Peyer's patch (tissue), 4 donors: ENCODE measurements at regions not wholly inside any gene's neighbourhood (a gene's known extent, or its start where the extent isn't known, plus 50 kb on each side); places are given as distances from the start of the nearest gene placed in this dataset.

ENCODE experiments used
- DNase-seq, 3 donors: peaks; one replicate each; pipeline ENCODE4 v3.0.0-alpha.2; 2017 to 2019
- H3K27ac ChIP-seq, 4 donors: fragments of 200-600 bp; sonication (generic); one replicate each; pipeline ENCODE4 v1.5.1; 2016 to 2019
- H3K27me3 ChIP-seq, 2 donors: fragments of 200-600 bp; sonication (generic); one replicate each; pipeline ENCODE4 v1.5.1; 2019
- H3K36me3 ChIP-seq, 3 donors: fragments of 200-600 bp; sonication (generic); one replicate each; pipeline ENCODE4 v1.5.1; 2016 to 2019
- H3K4me1 ChIP-seq, 4 donors: fragments of 200-600 bp; sonication (generic); one replicate each; pipeline ENCODE4 v1.5.1; 2016 to 2019
- H3K4me3 ChIP-seq, 4 donors: fragments of 200-600 bp; sonication (generic); 1 replicate in 3 of 4; 2 replicates in 1 of 4; pipeline ENCODE4 v1.5.1; 2016 to 2019; ENCODE audit warnings: mild to moderate bottlenecking in 1 of 4
- H3K9me3 ChIP-seq, 4 donors: fragments of 200-600 bp; sonication (generic); one replicate each; pipeline ENCODE4 v1.5.1; 2016 to 2019; ENCODE audit warnings: mild to moderate bottlenecking in 1 of 4
- POLR2A ChIP-seq, 2 donors: fragments of 450-650 bp; IDR thresholded peaks; one replicate each; pipeline ENCODE4 v1.5.1; 2017; ENCODE audit warnings: antibody characterized with exemption in 2 of 2, mild to moderate bottlenecking in 2 of 2, moderate library complexity in 2 of 2
- TF ChIP-seq, protein P1 (sequence below), 6 experiments: fragments of 450-650 bp in 4 of 6; fragments of 200-600 bp in 2 of 6; sonication (generic) in 1 of 6; IDR thresholded peaks; one replicate each; pipeline ENCODE4 v1.5.1; 2017 to 2019; ENCODE audit warnings: antibody characterized with exemption in 6 of 6, mild to moderate bottlenecking in 3 of 6, moderate library complexity in 1 of 6

DNA sequence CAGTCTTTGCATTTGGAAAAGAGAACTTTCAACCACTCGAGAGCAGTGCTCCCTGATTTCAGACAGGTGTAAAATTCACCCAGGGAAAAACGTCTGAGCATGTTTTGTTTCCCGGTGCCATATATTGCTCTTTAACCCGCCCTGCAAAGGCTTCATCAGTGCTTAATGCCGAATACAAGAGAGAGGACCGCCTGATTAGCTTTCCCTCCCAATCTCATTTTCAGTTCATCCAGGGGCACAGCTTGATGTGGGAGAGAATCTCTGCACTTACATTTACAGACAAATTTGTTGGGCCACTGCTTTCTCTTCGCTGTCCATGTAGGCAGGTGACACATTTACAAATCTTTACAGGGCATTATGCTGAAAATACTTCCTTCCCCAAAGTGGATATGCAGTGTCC, 499.1 kb downstream of the LIG4 start:
- Histone ChIP-seq H3K27me3 (no peaks in the 10 kb centered on the region), H3K4me1 (no peaks in the 10 kb centered on the region), H3K27ac (no peak overlapping the region), H3K4me3 (no peak overlapping the region), H3K9me3 (no peaks in the 10 kb centered on the region), H3K36me3 (no peaks in the 10 kb centered on the region)
- DNase-seq: no peak
- TF ChIP-seq POLR2A (IDR thresholded peaks at IDR 0.05): no peak
- TF ChIP-seq, protein P1, sequence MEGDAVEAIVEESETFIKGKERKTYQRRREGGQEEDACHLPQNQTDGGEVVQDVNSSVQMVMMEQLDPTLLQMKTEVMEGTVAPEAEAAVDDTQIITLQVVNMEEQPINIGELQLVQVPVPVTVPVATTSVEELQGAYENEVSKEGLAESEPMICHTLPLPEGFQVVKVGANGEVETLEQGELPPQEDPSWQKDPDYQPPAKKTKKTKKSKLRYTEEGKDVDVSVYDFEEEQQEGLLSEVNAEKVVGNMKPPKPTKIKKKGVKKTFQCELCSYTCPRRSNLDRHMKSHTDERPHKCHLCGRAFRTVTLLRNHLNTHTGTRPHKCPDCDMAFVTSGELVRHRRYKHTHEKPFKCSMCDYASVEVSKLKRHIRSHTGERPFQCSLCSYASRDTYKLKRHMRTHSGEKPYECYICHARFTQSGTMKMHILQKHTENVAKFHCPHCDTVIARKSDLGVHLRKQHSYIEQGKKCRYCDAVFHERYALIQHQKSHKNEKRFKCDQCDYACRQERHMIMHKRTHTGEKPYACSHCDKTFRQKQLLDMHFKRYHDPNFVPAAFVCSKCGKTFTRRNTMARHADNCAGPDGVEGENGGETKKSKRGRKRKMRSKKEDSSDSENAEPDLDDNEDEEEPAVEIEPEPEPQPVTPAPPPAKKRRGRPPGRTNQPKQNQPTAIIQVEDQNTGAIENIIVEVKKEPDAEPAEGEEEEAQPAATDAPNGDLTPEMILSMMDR (IDR thresholded peaks at IDR 0.05): no peak

DNA sequence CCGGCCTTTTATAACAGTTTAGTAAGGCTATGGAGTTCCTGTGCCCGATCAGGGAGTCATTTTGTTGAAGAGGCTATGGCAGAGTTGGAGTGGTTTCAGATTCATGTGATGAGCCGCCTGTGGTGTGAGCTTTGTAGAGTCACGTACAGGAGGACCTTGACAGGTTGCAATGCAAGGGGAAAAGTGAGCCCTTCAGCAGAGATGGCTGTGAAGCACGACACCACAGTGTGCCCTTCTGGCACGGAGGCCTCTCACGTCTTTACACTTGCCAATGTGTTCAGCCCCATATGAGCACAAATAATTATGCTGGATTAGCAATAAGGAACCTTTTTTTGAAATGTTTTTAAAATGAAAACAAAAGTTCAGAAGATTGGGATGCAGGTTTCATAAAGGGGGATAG, 499.8 kb downstream of the LIG4 start:
- H3K9me3 ChIP-seq: no peaks in the 10 kb centered on the region
- H3K27me3 ChIP-seq: no peaks in the 10 kb centered on the region
- no peak overlapping the region for H3K4me3 ChIP-seq
- no peak for DNase-seq
- H3K4me1 ChIP-seq: no peaks in the 10 kb centered on the region
- TF ChIP-seq, protein P1 (IDR thresholded peaks at IDR 0.05): no peak
- TF ChIP-seq POLR2A (IDR thresholded peaks at IDR 0.05): no peak
- H3K36me3 ChIP-seq: no peaks in the 10 kb centered on the region
- no peak overlapping the region for H3K27ac ChIP-seq

DNA sequence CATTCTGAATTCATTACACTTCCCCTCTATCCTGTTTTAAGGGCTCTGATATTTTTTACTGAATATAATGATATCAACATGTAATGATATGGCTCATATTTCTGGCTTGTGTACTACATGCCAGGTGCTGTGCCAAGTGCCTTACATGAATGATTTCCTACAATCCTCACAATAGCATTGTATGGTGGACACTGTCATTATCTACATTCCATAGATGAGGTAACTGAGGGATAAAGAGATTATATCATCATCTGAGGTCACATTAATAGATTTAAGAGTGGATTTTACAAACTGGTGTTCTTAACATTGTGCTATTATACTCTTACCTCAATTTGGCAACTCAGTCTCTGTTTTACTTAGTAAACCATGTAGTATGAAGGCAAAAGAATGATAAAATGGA, 502.0 kb downstream of the LIG4 start:
- TF ChIP-seq, protein P1 (IDR thresholded peaks at IDR 0.05): no peak
- TF ChIP-seq POLR2A (IDR thresholded peaks at IDR 0.05): no peak
- H3K4me3 ChIP-seq: no peak overlapping the region
- H3K27ac ChIP-seq: no peak overlapping the region
- no peaks in the 10 kb centered on the region for H3K36me3 ChIP-seq
- no peaks in the 10 kb centered on the region for H3K9me3 ChIP-seq
- DNase-seq: no peak
- no peaks in the 10 kb centered on the region for H3K27me3 ChIP-seq
- no peaks in the 10 kb centered on the region for H3K4me1 ChIP-seq

DNA sequence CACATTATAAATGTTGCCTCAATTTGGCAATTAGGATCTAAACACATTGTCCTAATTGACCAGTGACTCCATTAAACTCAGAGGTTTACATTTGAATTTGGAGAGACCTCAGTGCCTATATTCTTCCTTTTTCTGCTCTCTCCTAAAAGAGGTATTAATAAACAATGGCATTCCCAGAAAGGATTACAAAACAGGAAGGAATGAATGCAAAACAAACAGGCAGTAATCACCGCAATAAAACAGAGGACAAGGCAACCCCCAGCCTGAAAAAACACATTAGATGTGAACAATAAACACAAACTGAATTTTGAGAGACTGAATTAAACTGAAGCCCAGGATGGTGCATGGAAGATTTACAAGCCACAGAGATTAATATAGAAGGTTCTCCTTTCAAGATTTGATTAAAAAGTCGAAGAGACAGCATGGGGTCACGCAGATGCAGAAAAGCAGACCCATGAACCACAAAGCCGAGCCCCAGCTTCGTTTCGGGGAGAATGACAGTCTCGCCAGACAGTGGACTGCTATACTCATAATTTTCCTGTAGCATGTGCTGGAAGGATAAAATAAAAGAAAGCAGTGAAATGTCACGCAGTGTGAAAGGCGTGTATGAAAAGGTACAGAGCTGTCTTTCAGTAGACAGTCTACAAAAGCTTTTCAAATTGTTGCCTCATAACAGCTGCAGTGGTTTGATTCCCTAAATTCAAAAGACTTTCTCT, 503.0 kb downstream of the LIG4 start:
- Histone ChIP-seq H3K9me3 (no peaks in the 10 kb centered on the region), H3K27ac (no peak overlapping the region), H3K4me1 (no peaks in the 10 kb centered on the region), H3K4me3 (no peak overlapping the region), H3K36me3 (no peaks in the 10 kb centered on the region), H3K27me3 (no peaks in the 10 kb centered on the region)
- DNase-seq: no peak
- TF ChIP-seq POLR2A (IDR thresholded peaks at IDR 0.05): no peak
- TF ChIP-seq, protein P1 (IDR thresholded peaks at IDR 0.05): no peak

DNA sequence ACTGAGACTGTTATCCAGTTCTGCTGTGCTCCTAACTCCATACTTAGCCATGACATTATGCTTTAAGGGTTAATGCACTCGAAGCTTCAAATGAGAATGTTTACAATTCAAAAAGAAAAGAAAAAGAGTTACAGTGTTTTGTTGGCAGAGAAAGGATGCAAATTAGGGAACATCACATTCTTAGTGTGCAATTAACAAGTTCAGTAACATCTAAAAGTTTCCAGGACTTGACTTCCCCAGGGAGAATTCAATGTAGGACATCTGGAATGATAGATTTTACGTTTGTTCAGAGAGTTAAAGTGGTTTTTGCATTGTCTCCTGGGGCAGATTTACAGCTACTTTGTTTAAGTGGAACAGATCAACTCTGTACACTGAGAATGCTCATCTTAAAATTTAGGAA, 525.2 kb downstream of the LIG4 start:
- Histone ChIP-seq H3K27me3 (no peaks in the 10 kb centered on the region), H3K4me3 (no peak overlapping the region), H3K4me1 (no peaks in the 10 kb centered on the region), H3K27ac (no peak overlapping the region), H3K36me3 (no peaks in the 10 kb centered on the region), H3K9me3 (no peaks in the 10 kb centered on the region)
- TF ChIP-seq POLR2A (IDR thresholded peaks at IDR 0.05): no peak
- TF ChIP-seq, protein P1 (IDR thresholded peaks at IDR 0.05): no peak
- no peak for DNase-seq

DNA sequence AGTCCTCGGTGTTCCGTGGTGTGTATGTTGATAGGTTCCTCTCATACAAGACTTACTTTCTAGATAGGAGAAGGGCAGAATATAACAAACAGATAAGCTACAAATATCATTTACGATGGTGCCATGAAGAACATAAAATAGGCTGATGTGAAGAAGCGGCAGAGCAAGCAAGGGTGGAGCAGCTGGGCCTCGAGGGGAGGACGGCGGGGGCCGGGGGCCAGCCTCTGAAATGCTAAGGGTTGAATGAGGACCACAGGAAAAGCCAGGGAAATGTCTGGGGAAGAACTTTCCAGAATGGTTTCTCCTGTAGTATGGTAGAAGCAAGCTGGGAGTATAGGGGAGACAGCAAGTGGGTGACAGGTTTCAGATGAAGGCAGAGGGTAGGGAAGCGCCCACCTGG, 529.5 kb downstream of the LIG4 start:
- no peak for TF ChIP-seq POLR2A (IDR thresholded peaks at IDR 0.05)
- TF ChIP-seq, protein P1 (IDR thresholded peaks at IDR 0.05): no peak
- H3K27me3 ChIP-seq: no peaks in the 10 kb centered on the region

More for the DNA sequence above, 529.5 kb downstream of the LIG4 start:
- Histone ChIP-seq H3K4me1 (no peaks in the 10 kb centered on the region), H3K27ac (no peak overlapping the region), H3K9me3 (no peaks in the 10 kb centered on the region), H3K4me3 (no peak overlapping the region), H3K36me3 (no peaks in the 10 kb centered on the region)
- DNase-seq: no peak
